GM12878 (cell line): ENCODE measurements at regions not wholly inside any gene's neighbourhood (a gene's known extent, or its start where the extent isn't known, plus 50 kb on each side); places are given as distances from the start of the nearest gene placed in this dataset.

Experiments used
- ATAC-seq: fragments of 200-7000 bp; cut with Tn5 transposase; 3 replicates; pipeline ENCODE4 v1.9.1; 2020; ENCODE audit warnings: mild to moderate bottlenecking, moderate library complexity
- BruUV-seq: library from RNA; stranded (reverse); fragments of 400-500 nt; replicated peaks from 2 replicates; lab custom pipeline; 2021; lab: Mats Ljungman, UMichigan
- CTCF ChIA-PET: fragments of 300-600 bp; sonication (Branson Sonifier 250); formaldehyde crosslinking; extraction: SDS; loops from one replicate; lab custom pipeline; 2021; ENCODE audit warnings: inconsistent platforms; lab: Yijun Ruan, JAX
- POLR2A ChIA-PET: fragments of 350-600 bp; formaldehyde crosslinking; extraction: SDS; loops from one replicate; lab custom pipeline; 2021; ENCODE audit warnings: inconsistent platforms; lab: Charles Lee
- RAD21 ChIA-PET: fragments of 300-600 bp; sonication (Branson Sonifier 250); formaldehyde crosslinking; loops from one replicate; lab custom pipeline; 2023; ENCODE audit warnings: antibody characterized with exemption; ENCODE audit not compliant: unreplicated experiment; lab: Charles Lee
- SMC1A ChIA-PET: fragments of 300-600 bp; sonication (Branson Sonifier 250); formaldehyde crosslinking; loops from one replicate; lab custom pipeline; 2023; ENCODE audit not compliant: unreplicated experiment, uncharacterized antibody; lab: Charles Lee
- DNase-seq: peaks from one replicate; pipeline ENCODE4 v3.0.0-alpha.2; 2011; ENCODE audit warnings: low read depth, low spot score
- FAIRE-seq: peaks from 3 replicates; lab custom pipeline; 2011; peaks lifted over from hg19 to GRCh38; lab: Jason Lieb, UNC
- H2AFZ ChIP-seq: 2 replicates; pipeline ENCODE4 v1.6.0; 2011; ENCODE audit warnings: low read depth, low read length, control low read depth; ENCODE audit not compliant: control insufficient read depth
- H3K27ac ChIP-seq: 2 replicates; pipeline ENCODE4 v1.5.1; 2011; ENCODE audit warnings: control low read depth; ENCODE audit not compliant: control insufficient read depth, insufficient read depth
- H3K27me3 ChIP-seq, 2 experiments: replicated peaks in 1 of 2; 2 replicates each; pipeline versions ENCODE4 v1.6.0 to v1.6.1; 2011; ENCODE audit warnings: low read length in 1 of 2; ENCODE audit not compliant: control insufficient read depth in 2 of 2, insufficient read depth in 2 of 2
- H3K36me3 ChIP-seq, 2 experiments: 2 replicates each; pipeline ENCODE4 v1.5.1; 2011; ENCODE audit warnings: low read length in 1 of 2; ENCODE audit not compliant: control insufficient read depth in 2 of 2, insufficient read depth in 2 of 2
- H3K4me1 ChIP-seq: 2 replicates; pipeline ENCODE4 v1.6.1; 2011; ENCODE audit warnings: mild to moderate bottlenecking, low read length, moderate library complexity, mixed read lengths; ENCODE audit not compliant: control insufficient read depth, insufficient read depth
- H3K4me2 ChIP-seq: 2 replicates; pipeline ENCODE4 v1.6.0; 2011; ENCODE audit warnings: control low read depth; ENCODE audit not compliant: control insufficient read depth, insufficient read depth
- H3K4me3 ChIP-seq: fragments of 200-600 bp; sonication (generic); 2 replicates; pipeline ENCODE4 v1.5.1; 2016
- H3K79me2 ChIP-seq: 2 replicates; pipeline ENCODE4 v1.6.0; 2011; ENCODE audit warnings: low read length; ENCODE audit not compliant: control insufficient read depth, insufficient read depth
- H3K9ac ChIP-seq: 2 replicates; pipeline ENCODE4 v1.8.0; 2011; ENCODE audit warnings: low read length, control low read depth, mixed read lengths; ENCODE audit not compliant: control insufficient read depth, insufficient read depth
- H3K9me3 ChIP-seq: replicated peaks from 3 replicates; pipeline ENCODE4 v1.5.1; 2011; ENCODE audit warnings: mild to moderate bottlenecking, low read length; ENCODE audit not compliant: control insufficient read depth, insufficient read depth
- H4K20me1 ChIP-seq: 2 replicates; pipeline ENCODE4 v1.6.0; 2011; ENCODE audit not compliant: control insufficient read depth, insufficient read depth
- ASH2L ChIP-seq: fragments of 300-600, 200-600 bp; sonication (generic); IDR thresholded peaks from 2 replicates; pipeline ENCODE4 v1.6.1; 2017; ENCODE audit warnings: low read depth, mild to moderate bottlenecking, borderline replicate concordance
- BCL11A ChIP-seq: IDR thresholded peaks from 2 replicates; pipeline ENCODE4 v1.6.1; 2011; ENCODE audit warnings: low read depth, low read length
- EP300 ChIP-seq, 2 experiments: fragments of 150-350 bp in 1 of 2; IDR thresholded peaks; 2 replicates each; pipeline ENCODE4 v1.6.1; 2011 to 2012; ENCODE audit warnings: low read depth in 2 of 2, low read length in 2 of 2, borderline replicate concordance in 1 of 2, improper control_type of control experiment in 1 of 2, inconsistent platforms in 1 of 2; ENCODE audit not compliant: control insufficient read depth in 1 of 2
- GATAD2B ChIP-seq: fragments of 450-650 bp; conservative IDR thresholded peaks from 2 replicates; pipeline ENCODE4 v1.6.1; 2017; ENCODE audit warnings: low read depth, mild to moderate bottlenecking, moderate library complexity
- IKZF1 ChIP-seq: fragments of 450-650 bp; conservative IDR thresholded peaks from 2 replicates; pipeline ENCODE4 v1.6.1; 2017; ENCODE audit warnings: antibody characterized with exemption, mild to moderate bottlenecking
- IRF4 ChIP-seq: IDR thresholded peaks from 2 replicates; pipeline ENCODE4 v1.6.1; 2011; ENCODE audit warnings: low read depth, low read length
- PAX5 ChIP-seq: IDR thresholded peaks from 2 replicates; pipeline ENCODE4 v1.6.1; 2011; ENCODE audit warnings: low read depth, low read length, borderline replicate concordance
- PRDM15 ChIP-seq: fragments of 450-650 bp; formaldehyde crosslinking; IDR thresholded peaks from 2 replicates; pipeline ENCODE4 v1.4.0; 2020; ENCODE audit warnings: mild to moderate bottlenecking, moderate library complexity
- RELA ChIP-seq: fragments of 450-650 bp; IDR thresholded peaks from 2 replicates; pipeline ENCODE4 v1.8.0; 2014; ENCODE audit warnings: borderline replicate concordance; ENCODE audit not compliant: partially characterized antibody
- SMAD1 ChIP-seq: fragments of 450-650 bp; IDR thresholded peaks from 2 replicates; pipeline ENCODE4 v1.6.1; 2018; ENCODE audit warnings: mild to moderate bottlenecking, low read depth; ENCODE audit not compliant: partially characterized antibody
- TCF12 ChIP-seq: IDR thresholded peaks from 2 replicates; pipeline ENCODE4 v1.6.1; 2011; ENCODE audit warnings: low read depth, mild to moderate bottlenecking, low read length
- YBX1 ChIP-seq: fragments of 450-650 bp; IDR thresholded peaks from 2 replicates; pipeline ENCODE4 v1.6.1; 2016; ENCODE audit warnings: antibody characterized with exemption
- ZBTB4 ChIP-seq: fragments of 450-650 bp; formaldehyde crosslinking; IDR thresholded peaks from 2 replicates; pipeline ENCODE4 v1.4.0; 2022; ENCODE audit warnings: mild to moderate bottlenecking, moderate library complexity
- ZZZ3 ChIP-seq: IDR thresholded peaks from 2 replicates; pipeline ENCODE4 v1.6.1; 2011; ENCODE audit warnings: low read depth; ENCODE audit not compliant: control insufficient read depth, insufficient read length
- WGBS: methylation state at CpG from one replicate; pipeline ENCODE4 v1.1.6; 2016; ENCODE audit warnings: low lambda C conversion rate; ENCODE audit not compliant: insufficient replicate concordance, insufficient coverage; ENCODE audit errors: missing lambda C conversion rate; 5-methylcytosine and 5-hydroxymethylcytosine counted together
- in situ Hi-C: fragments of 300-500 bp; cut with MboI; formaldehyde crosslinking; loops from 9 replicates; pipeline ENCODE4 v1.14.3; 2018; ENCODE audit warnings: mixed read lengths
- intact Hi-C: fragments of 100-400 bp; cut with micrococcal nuclease; formaldehyde crosslinking; loops from one replicate; pipeline ENCODE4 v1.14.2; 2022; ENCODE audit not compliant: unreplicated experiment
- TF ChIP-seq, protein P1 (sequence below): fragments of 450-650 bp; IDR thresholded peaks from 2 replicates; pipeline ENCODE4 v1.6.1; 2017; ENCODE audit warnings: mild to moderate bottlenecking

DNA sequence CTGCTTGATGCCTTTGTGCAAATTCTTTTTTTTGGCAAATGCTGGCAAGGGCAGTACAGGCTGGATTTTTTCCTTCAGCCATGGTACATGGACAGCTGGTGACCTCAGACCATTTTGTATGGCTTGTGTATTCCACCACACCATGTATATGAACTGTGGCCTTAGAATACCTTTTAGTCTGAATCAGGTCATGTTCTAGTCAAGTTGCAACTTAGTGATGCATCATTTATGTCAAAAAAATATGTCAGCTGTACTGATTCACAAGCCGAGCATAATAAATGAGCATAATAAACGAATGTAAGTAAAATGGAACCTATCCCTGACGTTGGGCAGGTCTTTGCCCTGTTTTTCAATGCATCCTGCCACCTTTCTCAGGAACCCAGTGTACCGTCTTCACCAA, 219.7 kb upstream of the RUNX1 start:
- no peak overlapping the region for H3K27ac ChIP-seq
- no peaks in the 10 kb centered on the region for H3K4me1 ChIP-seq
- intact Hi-C loops (no loop called here), in situ Hi-C loops (no loop called here)
- H3K9ac ChIP-seq: no peak overlapping the region
- H3K4me2 ChIP-seq: no peak overlapping the region
- SMC1A ChIA-PET: no interaction called here
- H3K9me3 ChIP-seq: no peaks in the 10 kb centered on the region; the same call in 2 of the 3 replicates
- CTCF ChIA-PET: no interaction called here
- no peak overlapping the region for H2AFZ ChIP-seq
- ATAC-seq (no peak), DNase-seq (no peak), FAIRE-seq (no peak)
- 23% methylated on average over 4 of the region's 4 CpGs for WGBS
- no peaks in the 10 kb centered on the region for H3K79me2 ChIP-seq
- H3K27me3 ChIP-seq: no peaks in the 10 kb centered on the region
- POLR2A ChIA-PET: no interaction called here
- no peaks in the 10 kb centered on the region for H4K20me1 ChIP-seq
- no TSS peak for BruUV-seq
- TF ChIP-seq ASH2L (no peak), GATAD2B (no peak), SMAD1 (no peak), ZBTB4 (CRISPR knock-in tag) (no peak), IKZF1 (no peak), YBX1 (no peak), RELA (no peak), ZZZ3 (no peak), IRF4 (no peak), PAX5 (no peak), EP300 (IDR thresholded peaks at IDR 0.05; ENCODE audit: borderline replicate concordance in 1 of 2, control insufficient read depth in 1 of 2, low read depth in 2 of 2, low read length in 2 of 2) (no peak), TCF12 (no peak), BCL11A (no peak), PRDM15 (CRISPR knock-in tag) (no peak)
- TF ChIP-seq, protein P1, sequence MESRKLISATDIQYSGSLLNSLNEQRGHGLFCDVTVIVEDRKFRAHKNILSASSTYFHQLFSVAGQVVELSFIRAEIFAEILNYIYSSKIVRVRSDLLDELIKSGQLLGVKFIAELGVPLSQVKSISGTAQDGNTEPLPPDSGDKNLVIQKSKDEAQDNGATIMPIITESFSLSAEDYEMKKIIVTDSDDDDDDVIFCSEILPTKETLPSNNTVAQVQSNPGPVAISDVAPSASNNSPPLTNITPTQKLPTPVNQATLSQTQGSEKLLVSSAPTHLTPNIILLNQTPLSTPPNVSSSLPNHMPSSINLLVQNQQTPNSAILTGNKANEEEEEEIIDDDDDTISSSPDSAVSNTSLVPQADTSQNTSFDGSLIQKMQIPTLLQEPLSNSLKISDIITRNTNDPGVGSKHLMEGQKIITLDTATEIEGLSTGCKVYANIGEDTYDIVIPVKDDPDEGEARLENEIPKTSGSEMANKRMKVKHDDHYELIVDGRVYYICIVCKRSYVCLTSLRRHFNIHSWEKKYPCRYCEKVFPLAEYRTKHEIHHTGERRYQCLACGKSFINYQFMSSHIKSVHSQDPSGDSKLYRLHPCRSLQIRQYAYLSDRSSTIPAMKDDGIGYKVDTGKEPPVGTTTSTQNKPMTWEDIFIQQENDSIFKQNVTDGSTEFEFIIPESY: no peak
- RAD21 ChIA-PET: no interaction called here
- H3K36me3 ChIP-seq: no peaks in the 10 kb centered on the region
- no peak overlapping the region for H3K4me3 ChIP-seq
